COLO668 (cell line): ENCODE measurements at regions not wholly inside any gene's neighbourhood (a gene's known extent, or its start where the extent isn't known, plus 50 kb on each side); places are given as distances from the start of the nearest gene placed in this dataset.
"Not testable (repeated sequence)": the region's sequence is repeated elsewhere in the genome, so short reads cannot be mapped to it uniquely, and the experiment has no call there.

Experiments
- DNase-seq: peaks from one replicate; lab custom pipeline; 2025; ENCODE audit not compliant: unreplicated experiment; lab: John Stamatoyannopoulos, UW

DNA sequence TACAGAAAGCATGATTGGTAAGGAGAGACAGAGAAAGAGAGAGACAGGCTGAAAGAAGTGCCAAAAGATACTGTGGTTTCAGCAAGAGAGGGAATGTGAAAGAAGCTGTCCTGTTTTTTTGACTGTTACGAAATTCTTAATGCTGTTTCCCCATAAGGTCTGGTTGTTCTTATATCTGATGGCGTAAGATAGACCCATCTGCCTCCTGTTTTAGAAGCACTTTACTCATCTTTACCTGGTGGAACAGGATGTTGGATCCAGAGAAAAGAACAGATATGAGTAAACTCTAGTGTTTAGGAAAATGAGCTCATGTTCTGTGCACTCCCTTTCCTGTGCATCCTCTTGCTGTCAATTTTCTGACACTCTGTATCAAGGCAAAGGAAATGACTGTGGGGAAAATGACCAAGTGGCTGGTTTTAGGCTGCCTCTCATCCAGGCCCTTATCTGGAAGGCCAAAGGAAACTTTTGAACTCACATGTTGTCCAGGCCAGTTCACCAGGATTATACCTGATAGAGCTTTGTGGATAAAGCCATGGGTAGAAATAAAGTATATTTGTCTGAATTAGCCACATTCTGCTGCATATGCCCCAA, 311.7 kb upstream of the HTR2C start:
- DNase-seq = no peak

DNA sequence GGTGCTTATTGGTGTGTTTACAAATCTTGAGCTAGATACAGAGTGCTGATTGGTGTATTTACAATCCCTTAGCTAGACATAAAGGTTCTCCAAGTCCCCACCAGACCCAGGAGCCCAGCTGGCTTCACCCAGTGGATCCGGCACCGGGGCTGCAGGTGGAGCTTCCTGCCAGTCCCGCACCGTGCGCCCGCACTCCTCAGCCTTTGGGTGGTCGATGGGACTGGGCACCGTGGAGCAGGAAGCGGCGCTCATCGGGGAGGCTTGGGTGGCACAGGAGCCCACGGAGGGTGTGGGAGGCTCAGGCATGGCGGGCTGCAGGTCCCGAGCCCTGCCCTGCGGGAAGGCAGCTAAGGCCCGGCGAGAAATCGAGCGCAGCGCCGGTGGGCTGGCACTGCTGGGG, 313.5 kb upstream of the HTR2C start:
- not testable (repeated sequence) for DNase-seq

DNA sequence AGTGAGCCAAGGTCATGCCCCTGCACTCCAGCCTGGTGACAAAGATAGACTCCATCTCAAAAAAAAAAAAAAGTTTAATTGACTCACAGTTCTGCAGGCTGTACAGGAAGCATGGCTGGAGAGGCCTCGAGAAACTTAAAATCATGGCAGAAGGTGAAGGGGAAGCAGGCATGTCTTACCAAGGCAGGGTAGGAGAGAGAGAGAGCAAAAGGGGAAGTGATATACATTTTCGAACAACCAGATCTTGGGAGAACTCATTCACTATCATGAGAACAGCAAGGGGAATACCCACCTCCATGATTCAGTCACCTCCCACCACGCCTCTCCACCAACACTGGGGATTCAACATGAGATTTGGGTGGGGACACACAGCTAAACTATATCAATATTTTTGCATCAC, 315.2 kb upstream of the HTR2C start:
- no peak for DNase-seq

DNA sequence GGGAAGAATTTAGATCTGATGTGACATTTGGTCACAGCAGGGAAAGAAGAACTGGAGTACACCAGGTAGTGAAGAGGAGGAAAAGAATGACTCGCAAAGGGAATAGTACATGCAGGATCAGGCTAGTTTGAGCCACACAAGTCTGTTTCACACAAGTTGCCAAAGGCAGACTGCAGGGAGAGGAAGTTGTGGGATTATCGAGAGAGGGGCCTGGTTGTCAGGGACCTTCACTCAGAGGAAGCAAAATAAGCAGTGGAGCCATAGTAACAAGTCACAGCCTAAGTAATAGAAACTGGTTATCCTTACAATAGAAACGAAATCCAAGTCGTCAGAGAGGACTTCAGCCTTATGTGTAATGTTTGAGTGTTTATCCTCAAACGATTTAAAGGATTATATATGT, 316.7 kb upstream of the HTR2C start:
- DNase-seq = no peak

DNA sequence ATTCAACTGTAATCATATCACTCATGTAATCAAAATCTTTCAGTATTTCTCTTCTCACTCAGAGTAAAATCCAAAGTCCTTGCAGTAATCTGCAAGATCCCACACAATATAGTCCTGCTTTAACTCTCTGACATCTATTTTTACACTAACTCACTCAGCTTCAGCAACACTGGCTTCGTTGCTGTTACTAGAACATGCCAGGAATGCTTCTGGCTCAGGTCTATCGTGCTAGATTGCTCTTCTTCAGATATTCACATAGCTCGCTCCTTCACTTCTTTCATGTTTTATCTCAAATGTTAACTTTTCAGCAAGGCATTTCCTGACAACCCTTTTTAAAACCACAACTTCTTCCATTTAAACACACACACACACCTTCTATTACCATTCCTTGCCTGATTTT, 331.7 kb upstream of the HTR2C start:
- no peak for DNase-seq

DNA sequence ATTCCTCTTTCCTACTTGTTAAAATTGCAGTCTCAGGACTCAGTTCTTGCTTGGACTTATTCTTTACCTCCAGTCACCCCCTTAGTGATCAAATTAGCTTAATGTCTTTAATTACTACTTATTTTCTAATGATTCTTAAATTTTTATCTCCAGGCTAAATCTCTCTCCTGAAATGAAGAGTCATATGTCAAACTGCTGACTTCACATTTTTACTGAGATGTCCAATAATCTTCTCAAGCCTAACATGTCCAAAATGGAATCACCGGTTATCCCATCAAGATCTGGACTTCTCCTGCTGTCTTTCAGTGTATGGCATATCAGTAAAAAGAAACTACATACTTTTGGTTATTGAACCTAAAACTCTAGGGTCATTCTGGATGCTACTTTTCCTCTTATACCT, 332.3 kb upstream of the HTR2C start:
- DNase-seq = no peak

DNA sequence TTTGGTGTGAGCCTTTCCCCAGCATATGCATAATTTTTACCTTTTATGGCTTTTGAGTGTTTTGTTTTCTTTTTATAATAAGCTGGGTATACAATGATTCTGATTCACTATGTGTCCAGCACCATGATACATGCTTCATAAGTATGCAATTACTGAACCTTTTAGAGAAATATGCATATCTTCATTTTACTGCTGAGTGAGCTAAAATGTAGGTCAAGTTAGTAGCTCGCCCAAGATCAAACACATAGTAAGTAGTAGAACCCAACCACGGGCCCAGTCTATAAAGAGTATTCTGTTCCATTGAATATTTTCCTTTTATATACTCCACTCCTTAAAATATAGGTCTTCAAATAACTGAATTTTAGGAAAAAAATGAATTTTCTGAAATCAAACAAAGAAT, 362.4 kb upstream of the HTR2C start:
- DNase-seq = no peak

DNA sequence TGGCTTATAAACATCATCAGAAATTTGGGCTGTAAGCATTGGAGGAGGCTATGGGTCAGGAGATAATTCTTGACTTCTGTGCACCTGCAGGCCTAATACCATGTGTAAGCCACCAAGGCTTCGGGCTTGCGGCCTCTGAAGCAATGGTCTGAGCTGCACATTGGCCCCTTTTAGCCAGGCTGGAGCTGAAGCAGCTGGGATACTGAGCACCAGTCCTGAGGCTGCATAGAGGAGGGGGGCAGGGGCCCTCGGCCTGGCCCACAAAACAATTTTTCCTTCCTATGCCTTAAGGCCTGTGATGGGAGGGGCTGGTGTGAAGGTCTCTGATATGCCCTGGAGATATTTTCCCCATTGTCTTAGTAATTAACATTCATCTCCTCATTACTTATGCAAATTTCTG, 373.0 kb upstream of the HTR2C start:
- no peak for DNase-seq

DNA sequence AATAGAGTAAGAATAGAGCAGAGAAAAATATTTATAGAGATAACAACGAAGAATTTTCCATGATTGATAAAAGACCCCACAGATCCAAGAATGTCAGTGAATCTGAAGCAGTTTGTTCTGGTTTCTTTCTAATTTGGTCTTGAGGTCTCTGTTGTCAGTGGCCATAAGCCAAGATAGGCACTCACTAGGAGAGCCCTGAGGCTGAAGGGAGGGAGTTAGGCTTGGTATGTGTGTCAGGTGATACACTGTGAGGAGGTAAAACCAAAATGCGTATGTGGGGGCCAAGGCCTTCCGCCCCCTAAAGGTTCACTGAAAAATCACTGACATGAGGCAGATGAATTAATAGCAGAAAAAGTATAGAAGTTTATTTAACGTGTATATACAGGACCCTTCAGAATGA, 382.3 kb upstream of the HTR2C start:
- DNase-seq = no peak

DNA sequence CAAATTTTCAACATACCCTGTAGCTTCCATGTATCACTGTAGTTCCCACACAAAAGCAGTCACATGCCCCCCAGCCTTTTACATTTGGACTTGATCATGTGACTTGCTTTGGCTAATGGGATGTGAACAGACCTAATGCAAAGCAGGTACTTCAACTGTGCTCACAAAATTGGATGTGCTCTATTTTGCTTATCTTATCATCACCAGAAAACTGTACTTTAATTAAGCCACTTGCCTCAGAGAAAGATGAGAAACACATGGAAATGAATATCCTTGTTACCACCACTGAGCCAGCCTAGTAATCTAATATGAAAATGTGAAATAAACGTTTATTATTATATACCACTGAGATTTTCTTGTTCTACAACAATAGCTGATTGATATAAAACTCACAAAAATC, 402.7 kb upstream of the HTR2C start:
- no peak for DNase-seq

DNA sequence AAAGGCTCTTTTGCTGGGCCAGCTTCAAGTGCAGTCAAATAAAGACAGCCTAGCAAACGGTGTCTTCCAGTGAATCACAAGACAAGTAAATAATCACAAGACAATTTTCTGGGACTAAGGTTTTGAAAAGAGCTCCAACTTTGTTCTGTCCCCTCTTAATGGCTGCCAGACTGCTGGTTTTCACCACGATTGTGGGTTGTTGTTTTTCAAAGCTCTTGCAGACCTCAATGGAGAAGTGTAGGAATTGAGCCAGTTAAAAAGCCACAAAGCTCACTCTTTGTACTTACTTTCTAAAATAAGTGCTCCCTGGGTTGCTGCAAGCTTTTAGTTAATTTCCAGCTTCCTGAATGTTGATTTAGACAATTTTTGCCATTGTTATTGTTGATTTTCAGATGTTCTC, 405.8 kb upstream of the HTR2C start:
- DNase-seq = no peak

DNA sequence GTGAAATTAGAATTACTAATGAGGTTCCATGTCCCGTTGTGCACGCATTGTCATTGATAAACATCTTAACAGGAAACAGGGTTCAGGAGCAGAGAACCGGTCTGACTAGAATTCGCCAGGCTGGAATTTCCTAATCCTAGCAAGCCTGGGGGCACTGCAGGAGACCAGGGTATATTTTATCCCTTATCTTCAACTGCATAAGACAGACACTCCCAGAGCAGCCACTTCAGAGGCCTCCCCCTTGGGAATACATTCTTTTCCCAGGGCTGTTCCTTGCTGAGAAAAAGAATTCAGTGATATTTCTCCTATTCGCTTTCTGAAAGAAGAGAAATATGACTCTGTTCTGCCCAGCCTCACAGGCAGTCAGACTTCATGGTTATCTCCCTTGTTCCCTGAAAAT, 416.6 kb upstream of the HTR2C start:
- not testable (repeated sequence) for DNase-seq

DNA sequence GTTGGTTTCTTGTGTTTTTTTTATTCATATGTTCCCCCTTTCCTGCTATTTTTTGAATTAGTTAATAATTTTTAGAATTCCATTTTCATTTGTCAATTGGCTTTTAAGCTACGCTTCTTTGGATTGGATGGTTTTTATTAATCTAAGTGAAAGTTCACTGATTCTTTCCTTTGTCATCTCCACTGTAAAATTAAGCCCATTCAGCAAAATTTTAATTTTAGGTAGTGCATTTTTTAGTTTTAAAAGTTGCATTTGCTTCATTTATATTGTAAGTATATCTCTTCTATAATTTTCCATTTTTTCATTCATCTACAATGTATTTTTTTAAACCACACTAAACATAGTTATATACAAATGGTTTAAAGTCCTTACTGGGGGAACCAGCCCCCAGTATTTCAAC, 417.3 kb upstream of the HTR2C start:
- no peak for DNase-seq

DNA sequence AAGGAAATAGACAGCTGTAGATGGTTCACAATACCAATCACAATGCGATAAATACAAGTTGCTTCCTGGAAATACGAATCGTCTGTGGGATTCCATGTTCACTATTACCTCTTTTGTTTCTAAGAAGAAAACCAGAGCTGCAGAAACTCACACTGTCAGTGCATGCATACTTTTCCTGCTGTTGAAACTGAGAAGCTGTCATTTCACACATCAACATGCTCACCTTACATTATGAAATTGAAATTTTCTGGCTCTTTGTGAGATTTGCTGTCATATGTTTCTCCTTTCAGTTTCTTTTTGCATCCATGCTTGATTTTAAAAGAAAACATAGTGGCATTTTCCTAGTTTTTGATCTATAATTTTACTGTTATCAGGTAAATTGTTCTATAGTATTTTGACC, 418.3 kb upstream of the HTR2C start:
- no peak for DNase-seq

DNA sequence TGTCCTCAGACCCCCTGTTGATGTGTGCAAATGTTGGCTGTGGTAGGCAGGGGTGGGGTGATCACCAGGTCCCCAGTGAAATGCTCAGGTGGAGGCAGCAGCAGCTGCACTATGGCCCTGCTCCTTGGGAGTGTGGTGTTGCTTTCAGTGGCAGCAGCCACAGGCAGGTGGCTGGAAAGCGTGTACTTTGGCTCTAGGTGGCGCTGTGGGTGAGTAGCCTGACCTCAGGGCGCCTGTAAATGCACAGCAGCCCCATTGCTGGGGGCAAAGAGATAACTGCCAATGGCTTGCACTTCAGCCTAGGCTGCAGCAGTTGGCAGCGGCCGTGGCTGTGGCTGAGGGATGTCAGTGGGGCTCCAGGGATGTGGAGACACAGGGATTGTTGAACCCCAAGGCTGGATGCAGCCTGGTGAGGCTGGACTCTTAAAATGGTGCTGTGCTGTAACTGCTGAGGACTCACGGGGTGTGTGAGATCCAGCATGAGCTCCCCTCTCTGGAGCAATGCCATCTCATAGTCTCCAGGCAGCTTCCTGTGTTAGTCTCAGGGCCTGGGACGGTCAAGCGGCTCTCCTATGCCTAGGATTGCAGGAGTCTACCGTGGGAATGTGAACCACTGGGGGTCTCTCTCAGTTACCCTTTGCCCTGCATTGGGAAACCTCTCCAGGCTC, 421.7 kb upstream of the HTR2C start:
- DNase-seq = no peak

DNA sequence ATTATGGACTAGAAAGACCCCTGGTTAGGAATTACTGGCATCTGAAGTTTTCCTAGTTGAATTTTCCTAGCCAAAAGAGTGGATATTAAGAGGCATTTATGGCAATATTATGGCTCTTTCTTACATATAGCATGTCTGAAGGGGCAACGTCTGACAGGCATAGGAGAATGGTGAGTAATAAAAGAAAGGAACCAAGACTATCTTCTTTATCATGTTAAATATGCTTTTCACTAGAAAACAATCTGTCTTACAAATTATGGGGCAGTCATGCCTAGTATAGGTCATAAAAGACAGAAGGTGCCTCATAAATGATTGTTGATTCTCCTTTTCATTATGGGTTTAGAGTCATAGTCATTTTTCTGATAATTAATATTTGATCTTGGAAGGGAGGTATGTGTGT, 431.1 kb upstream of the HTR2C start:
- DNase-seq = no peak

DNA sequence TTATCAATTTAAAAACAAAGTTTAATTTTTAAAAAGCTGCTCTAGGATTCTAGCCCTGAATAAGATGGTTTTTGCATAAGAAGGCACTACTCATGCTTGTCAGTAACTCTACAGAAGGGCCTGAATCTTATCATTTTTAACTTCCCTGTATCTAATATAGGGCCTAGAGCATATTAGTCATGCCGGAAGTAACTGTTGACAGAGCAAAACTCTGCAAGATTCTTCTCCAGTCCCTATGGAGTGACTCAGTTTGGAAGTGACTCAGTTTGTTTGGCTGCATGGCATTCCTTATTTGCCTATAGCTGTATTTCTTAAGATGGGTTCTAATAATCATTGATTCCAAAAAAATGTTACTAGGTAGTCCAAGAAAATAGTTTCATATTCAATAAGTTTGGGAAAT, 431.8 kb upstream of the HTR2C start:
- no peak for DNase-seq

DNA sequence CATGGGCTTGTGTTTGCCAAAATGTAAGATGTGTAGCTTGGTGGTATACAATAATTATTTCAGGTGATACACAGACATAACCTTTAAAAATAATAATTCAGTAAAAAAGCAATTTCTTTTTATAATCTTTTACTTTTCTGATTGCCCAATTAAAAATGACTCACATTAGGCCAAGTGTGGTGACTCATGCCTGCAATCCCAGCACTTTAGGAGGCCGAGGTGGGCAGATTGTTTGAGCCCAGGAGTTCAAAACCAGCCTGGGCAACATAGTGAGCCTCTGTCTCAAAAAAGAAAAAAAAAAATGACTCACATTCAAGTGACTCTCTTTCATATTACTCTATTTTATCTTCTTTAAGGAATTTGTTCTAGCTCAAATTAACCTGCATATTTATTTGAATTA, 449.4 kb upstream of the HTR2C start:
- no peak for DNase-seq

DNA sequence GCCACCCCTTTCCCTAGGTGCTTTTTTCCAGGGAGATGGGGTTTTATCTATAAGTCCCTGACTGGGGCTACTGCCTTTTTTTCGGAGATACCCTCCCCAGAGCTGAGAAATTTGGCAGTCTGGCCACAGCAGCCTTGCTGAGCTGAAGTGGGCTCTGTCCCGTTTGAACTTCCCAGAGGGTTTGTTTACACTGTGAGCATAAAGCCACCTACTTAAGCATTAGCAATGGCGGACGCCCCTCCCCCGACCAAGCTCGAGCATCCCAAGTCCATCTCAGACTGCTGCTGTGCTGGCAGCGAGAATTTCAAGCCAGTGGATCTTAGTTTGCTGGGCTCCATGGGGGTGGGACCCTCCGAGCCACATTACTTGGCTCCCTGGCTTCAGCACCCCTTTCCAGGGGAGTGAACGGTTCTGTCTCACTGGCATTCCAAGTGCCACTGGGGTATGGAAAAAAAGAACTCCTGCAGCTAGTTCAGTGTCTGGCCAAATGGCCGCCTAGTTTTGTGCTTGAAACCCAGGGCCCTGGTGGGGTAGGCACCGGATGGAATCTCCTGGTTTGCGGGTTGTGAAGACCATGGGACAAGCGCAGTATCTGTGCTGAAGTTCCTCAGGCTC, 456.4 kb upstream of the HTR2C start:
- no peak for DNase-seq

DNA sequence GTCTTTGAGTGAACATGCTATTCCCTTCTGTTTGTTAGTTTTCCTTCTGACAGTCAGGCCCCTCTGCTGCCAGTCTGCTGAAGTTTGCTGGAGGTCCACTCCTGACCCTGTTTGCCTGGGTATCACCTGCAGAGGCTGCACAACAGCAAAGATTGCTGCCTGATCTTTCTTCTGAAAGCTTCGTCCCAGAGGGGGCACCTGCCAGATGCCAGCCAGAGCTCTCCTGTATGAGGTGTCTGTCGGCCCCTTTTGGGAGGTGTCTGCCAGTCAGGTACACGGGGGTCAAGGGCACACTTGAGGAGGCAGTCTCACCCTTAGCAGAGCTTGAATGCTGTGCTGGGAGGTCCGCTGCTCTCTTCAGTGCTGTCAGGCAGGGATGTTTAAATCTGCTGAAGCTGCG, 456.9 kb upstream of the HTR2C start:
- DNase-seq = no peak

DNA sequence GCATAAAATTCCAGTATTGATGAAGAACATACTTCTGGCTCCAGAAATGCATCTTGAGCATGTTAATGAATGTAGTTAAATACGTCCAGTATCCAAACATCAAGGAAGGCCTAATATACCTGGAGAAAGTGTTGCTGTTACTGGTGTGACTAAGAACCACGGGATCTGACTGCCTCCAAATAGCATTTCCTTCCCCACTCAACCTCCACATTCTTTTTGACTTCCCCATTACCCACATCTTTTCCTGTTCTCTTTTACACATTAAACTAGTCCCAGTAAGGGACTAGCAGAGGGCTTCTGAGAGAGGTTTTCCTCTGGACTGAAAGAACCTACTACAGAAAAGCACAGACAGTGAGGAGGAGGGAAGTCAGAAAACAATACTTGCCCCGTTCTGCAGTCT, 482.8 kb upstream of the HTR2C start:
- DNase-seq = no peak

DNA sequence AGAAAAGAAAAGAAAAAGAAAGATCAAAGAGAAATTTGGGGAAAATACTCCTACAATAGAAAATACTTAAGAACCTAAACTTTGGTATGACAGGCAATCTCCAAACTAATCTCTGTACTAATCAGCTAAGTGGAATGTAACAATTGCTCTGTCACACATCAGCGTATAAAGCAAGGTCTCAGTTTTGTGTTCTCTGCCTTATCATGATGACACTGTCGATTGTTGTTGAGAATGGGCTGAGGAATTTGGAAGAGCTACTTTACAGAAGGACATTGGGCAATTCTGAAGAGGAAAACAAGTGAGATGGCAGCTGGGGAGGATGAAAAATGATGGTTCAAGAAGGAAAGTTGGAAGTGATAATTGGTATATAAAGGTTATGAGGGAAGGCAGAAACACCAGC, 486.0 kb upstream of the HTR2C start:
- no peak for DNase-seq

DNA sequence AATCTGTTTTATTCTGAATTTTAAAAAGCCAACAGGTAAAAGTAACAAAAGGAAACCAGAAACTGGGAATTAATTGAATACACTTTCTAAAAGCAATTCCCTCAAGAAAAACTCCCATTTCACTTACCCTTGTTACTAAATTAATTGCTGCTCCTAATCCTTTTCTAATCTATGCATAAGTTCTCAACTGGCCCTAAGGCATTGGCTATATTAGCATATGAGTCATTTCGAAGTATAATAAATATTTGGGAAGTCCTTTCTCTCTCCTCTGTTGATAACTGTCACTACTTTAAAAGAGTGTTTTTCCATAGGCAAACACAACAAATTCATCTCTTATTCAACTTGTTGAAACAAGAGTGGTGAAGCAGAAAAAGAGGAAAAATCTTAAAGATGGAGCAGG, 486.5 kb upstream of the HTR2C start:
- DNase-seq = no peak
